Stomach (tissue), 8 donors: ENCODE measurements at regions not wholly inside any gene's neighbourhood (a gene's known extent, or its start where the extent isn't known, plus 50 kb on each side); places are given as distances from the start of the nearest gene placed in this dataset.

ENCODE experiments used
- DNase-seq, 2 donors: peaks; one replicate each; pipeline versions ENCODE4 v3.0.0 to v3.0.0-alpha.2; 2013 to 2019
- H3K27ac ChIP-seq, 5 donors: fragments of 200-600 bp in 4 of 5; sonication (generic) in 4 of 5; one replicate each; pipeline ENCODE4 v1.5.1; 2013 to 2019; ENCODE audit warnings: mild to moderate bottlenecking in 1 of 5, moderate library complexity in 1 of 5
- H3K27me3 ChIP-seq, 3 donors: fragments of 200-600 bp; sonication (generic); one replicate each; pipeline ENCODE4 v1.5.1; 2017 to 2019; ENCODE audit warnings: mixed run types in 1 of 3
- H3K36me3 ChIP-seq, 4 donors: fragments of 200-600 bp; sonication (generic); 1 replicate in 3 of 4; 2 replicates in 1 of 4; pipeline ENCODE4 v1.5.1; 2016 to 2019
- H3K4me1 ChIP-seq, 4 donors: fragments of 200-600 bp; sonication (generic); one replicate each; pipeline ENCODE4 v1.5.1; 2016 to 2019
- H3K4me3 ChIP-seq, 4 donors: fragments of 200-600 bp; sonication (generic) in 3 of 4; one replicate each; pipeline ENCODE4 v1.5.1; 2016 to 2019; ENCODE audit warnings: mild to moderate bottlenecking in 1 of 4
- H3K9me3 ChIP-seq, 4 donors: fragments of 200-600 bp; sonication (generic); one replicate each; pipeline ENCODE4 v1.5.1; 2016 to 2019
- CTCF ChIP-seq, 7 experiments: fragments of 450-650 bp in 4 of 7; fragments of 200-600 bp in 3 of 7; sonication (generic) in 3 of 7; IDR thresholded peaks; one replicate each; pipeline ENCODE4 v1.5.1; 2016 to 2019; ENCODE audit warnings: antibody characterized with exemption in 7 of 7, control low read depth in 2 of 7, mild to moderate bottlenecking in 1 of 7
- EP300 ChIP-seq: sonication (generic); formaldehyde crosslinking; IDR thresholded peaks from one replicate; pipeline ENCODE4 v1.6.1; 2017; ENCODE audit warnings: antibody characterized with exemption
- POLR2A ChIP-seq, 4 donors: fragments of 450-650 bp; IDR thresholded peaks; one replicate each; pipeline ENCODE4 v1.6.1; 2016; ENCODE audit warnings: antibody characterized with exemption in 4 of 4, control low read depth in 2 of 4, mild to moderate bottlenecking in 1 of 4, moderate library complexity in 1 of 4
- POLR2AphosphoS5 ChIP-seq, 3 donors: sonication (generic); formaldehyde crosslinking; IDR thresholded peaks; one replicate each; pipeline ENCODE4 v1.6.1; 2016; ENCODE audit warnings: antibody characterized with exemption in 3 of 3
- WGBS, 5 donors: extraction: QIAGEN DNeasy Blood & Tissue Kit in 3 of 5; methylation state at CpG; one replicate each; pipeline versions ENCODE4 v1.1.5 to v1.1.7; 2013 to 2018; 5-methylcytosine and 5-hydroxymethylcytosine counted together
- intact Hi-C: fragments of 100-400 bp; cut with DNase I; formaldehyde crosslinking; loops from one replicate; pipeline ENCODE4 v1.15.1; 2023; ENCODE audit warnings: low total_unique reads
- donor health status: healthy with polysubstance abuse.
- donor health status: Bipolar disorder and iron deficiency.
- donor health status: healthy.

GRCh38 chr14:86936556-86936955 is 1056.4 kb downstream of the GALC start:
- 64 to 82% (median 80%) methylated on average over 2 of the region's 2 CpGs for WGBS, 5 donors
- Histone ChIP-seq H3K36me3 (no peaks in the 10 kb centered on the region), H3K4me3 (no peak overlapping the region), H3K27me3 (no peaks in the 10 kb centered on the region), H3K4me1 (no peaks in the 10 kb centered on the region), H3K9me3 (no peaks in the 10 kb centered on the region), H3K27ac (no peak overlapping the region)
- intact Hi-C loops = no loop called here
- no peak for DNase-seq
- TF ChIP-seq POLR2AphosphoS5 (IDR thresholded peaks at IDR 0.05) (no peak), EP300 (no peak), CTCF (IDR thresholded peaks at IDR 0.05) (no peak), POLR2A (IDR thresholded peaks at IDR 0.05) (no peak)

- Histone ChIP-seq H3K9me3 (no peaks in the 10 kb centered on the region), H3K27me3 (no peaks in the 10 kb centered on the region), H3K4me3 (no peak overlapping the region), H3K36me3 (no peaks in the 10 kb centered on the region), H3K27ac (no peak overlapping the region), H3K4me1 (no peaks in the 10 kb centered on the region)
- WGBS, 5 donors = 44 to 52% (median 47%) methylated on average over 8 of the region's 8 CpGs
- intact Hi-C loops = no loop called here
- DNase-seq = no peak
- no peak for TF ChIP-seq POLR2AphosphoS5 (IDR thresholded peaks at IDR 0.05)
- TF ChIP-seq CTCF (IDR thresholded peaks at IDR 0.05) = no peak
- no peak for TF ChIP-seq EP300
- TF ChIP-seq POLR2A (IDR thresholded peaks at IDR 0.05) = no peak
Observed at GRCh38 chr14:86935241-86935885, 1057.6 kb downstream of the GALC start.

GRCh38 chr14:86933958-86934595 is 1058.9 kb downstream of the GALC start:
- no peaks in the 10 kb centered on the region for H3K9me3 ChIP-seq
- H3K36me3 ChIP-seq = no peaks in the 10 kb centered on the region
- H3K4me1 ChIP-seq = no peaks in the 10 kb centered on the region
- no peak for TF ChIP-seq POLR2AphosphoS5 (IDR thresholded peaks at IDR 0.05)
- no peak for TF ChIP-seq CTCF (IDR thresholded peaks at IDR 0.05)
- TF ChIP-seq POLR2A (IDR thresholded peaks at IDR 0.05) = no peak
- TF ChIP-seq EP300 = no peak
- no peaks in the 10 kb centered on the region for H3K27me3 ChIP-seq
- no peak for DNase-seq
- intact Hi-C loops = no loop called here
- WGBS, 5 donors = 80 to 93% (median 86%) methylated on average over 7 of the region's 7 CpGs
- H3K4me3 ChIP-seq = no peak overlapping the region
- H3K27ac ChIP-seq = no peak overlapping the region

GRCh38 chr14:86933460-86933859 is 1059.5 kb downstream of the GALC start:
- Histone ChIP-seq H3K27ac (no peak overlapping the region), H3K9me3 (no peaks in the 10 kb centered on the region), H3K36me3 (no peaks in the 10 kb centered on the region), H3K4me1 (no peaks in the 10 kb centered on the region), H3K27me3 (no peaks in the 10 kb centered on the region), H3K4me3 (no peak overlapping the region)
- no peak for DNase-seq
- TF ChIP-seq POLR2A (IDR thresholded peaks at IDR 0.05) (no peak), CTCF (IDR thresholded peaks at IDR 0.05) (no peak), POLR2AphosphoS5 (IDR thresholded peaks at IDR 0.05) (no peak), EP300 (no peak)
- intact Hi-C loops = no loop called here
- WGBS, 5 donors = 82 to 90% (median 88%) methylated on average over 2 of the region's 2 CpGs
